ENCODE measurements at regions not wholly inside any gene's neighbourhood (a gene's known extent, or its start where the extent isn't known, plus 50 kb on each side); places are given as distances from the start of the nearest gene placed in this dataset.

- TF ChIP-seq STAT6 (CRISPR knock-in tag; IDR thresholded peaks at IDR 0.05), result no peak
- 0 out of 2 replicates have a peak, but pooled peaks have one; percentile 22 for TF ChIP-seq BCL6 (CRISPR knock-in tag; IDR thresholded peaks at IDR 0.05)
- TF ChIP-seq HNRNPK (IDR thresholded peaks at IDR 0.05; ENCODE audit: low read depth, low read length, poor library complexity, severe bottlenecking), result no peak
- TF ChIP-seq CREBBP (IDR thresholded peaks at IDR 0.05; ENCODE audit: low read depth, low read length), result no peak
- no peak for TF ChIP-seq CEBPZ (IDR thresholded peaks at IDR 0.05; ENCODE audit: borderline replicate concordance, low read depth, low read length)
- no peak for TF ChIP-seq ZNF561 (CRISPR knock-in tag; conservative IDR thresholded peaks at IDR 0.05)
- no peak for TF ChIP-seq BRF2 (IDR thresholded peaks at IDR 0.05; ENCODE audit: borderline replicate concordance, insufficient read depth, insufficient read length)
- TF ChIP-seq ZNF311 (CRISPR knock-in tag; IDR thresholded peaks at IDR 0.05), result peak; percentile 95
- no peak for TF ChIP-seq GABPA (tag; conservative IDR thresholded peaks at IDR 0.05; ENCODE audit: low read depth)
- TF ChIP-seq KDM5B (IDR thresholded peaks at IDR 0.05; ENCODE audit: insufficient replicate concordance, low read depth, low read length), result no peak
- TF ChIP-seq RBM22 (IDR thresholded peaks at IDR 0.05; ENCODE audit: low read depth, low read length, poor library complexity, severe bottlenecking), result no peak
- peak; percentile 25 for TF ChIP-seq MEIS2 (IDR thresholded peaks at IDR 0.05; ENCODE audit: partially characterized antibody)
- TF ChIP-seq ZNF584 (CRISPR knock-in tag; IDR thresholded peaks at IDR 0.05; ENCODE audit: low read depth), result no peak
- TF ChIP-seq SRSF9 (IDR thresholded peaks at IDR 0.05; ENCODE audit: borderline replicate concordance, low read depth, low read length), result no peak
- peak; percentile 92 for TF ChIP-seq CBFA2T2 (conservative IDR thresholded peaks at IDR 0.05)
- peak; percentile 81 for TF ChIP-seq CEBPB (tag; IDR thresholded peaks at IDR 0.05)
- no peak for TF ChIP-seq ZNF668 (CRISPR knock-in tag; IDR thresholded peaks at IDR 0.05)
- no peak for TF ChIP-seq FOXK2 (conservative IDR thresholded peaks at IDR 0.05 in 1 of 2, IDR thresholded peaks at IDR 0.05 in 1 of 2; ENCODE audit: low read depth in 2 of 2)
- no peak for TF ChIP-seq FOS (IDR thresholded peaks at IDR 0.05; ENCODE audit: extremely low read depth, insufficient read length)
- TF ChIP-seq ZFP1 (CRISPR knock-in tag; IDR thresholded peaks at IDR 0.05), result no peak
- no peak for TF ChIP-seq ZFPM2 (CRISPR knock-in tag; IDR thresholded peaks at IDR 0.05)
- TF ChIP-seq CBX2 (IDR thresholded peaks at IDR 0.05; ENCODE audit: insufficient read depth, low read length, poor library complexity, severe bottlenecking), result no peak
- no peak for TF ChIP-seq SMARCA5 (IDR thresholded peaks at IDR 0.05)
- TF ChIP-seq L3MBTL2 (IDR thresholded peaks at IDR 0.05), result no peak
Measured at GRCh38 chr2:139864821-139865302, 1084.7 kb upstream of the NXPH2 start (continued).
